ENCODE measurements at regions not wholly inside any gene's neighbourhood (a gene's known extent, or its start where the extent isn't known, plus 50 kb on each side); places are given as distances from the start of the nearest gene placed in this dataset.

DNA sequence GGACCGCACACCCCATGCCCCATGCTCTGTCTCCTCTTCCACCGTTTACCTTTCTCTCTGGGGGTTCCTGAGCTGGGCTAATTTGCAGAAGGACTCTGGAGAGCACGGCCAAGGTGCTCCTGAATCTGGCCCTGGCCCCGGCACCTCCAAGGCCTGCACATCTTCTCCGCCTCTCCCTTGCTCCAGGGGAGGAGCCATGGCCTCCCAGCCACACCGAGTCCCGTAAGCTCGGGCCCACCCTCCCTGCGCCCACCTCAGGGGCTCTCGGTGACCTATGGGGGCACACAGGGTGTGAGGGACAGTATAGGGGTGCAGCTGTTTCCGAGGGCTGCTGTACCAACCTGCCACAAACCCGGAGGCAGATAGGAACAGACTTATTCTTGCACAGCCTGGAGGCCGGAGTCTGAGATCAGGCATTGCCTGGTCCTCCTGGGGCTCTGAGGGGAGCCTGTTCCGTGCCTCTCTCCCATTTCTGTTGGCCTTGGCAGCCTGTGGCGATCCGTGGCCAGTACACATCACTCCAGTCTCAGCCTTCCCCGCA lies 127.3 kb upstream of the GPC1 start:
- Histone ChIP-seq H3K9me3 (no peaks in the 10 kb centered on the region), H3K36me3 (no peaks in the 10 kb centered on the region), H3K4me1 (no peaks in the 10 kb centered on the region), H3K27me3 (no peaks in the 10 kb centered on the region), H3K4me3 (no peak overlapping the region), H3K27ac (no peak overlapping the region)
- WGBS, 2 donors (ENCODE audit: low coverage in 1 of 2): 80 to 87% methylated on average over 4 to 17 of the region's 17 CpGs
- in situ Hi-C loops (cut with MboI; ENCODE audit: low pct_ligation_motif_present in 1 of 4, low pct_unique_long_range_greater_than_20kb in 1 of 4, low sequenced_read_pairs in 3 of 4) (no loop called here), intact Hi-C loops (cut with DNase I; ENCODE audit: low total_unique reads) (no loop called here)
- no peak for TF ChIP-seq POLR2A (IDR thresholded peaks at IDR 0.05)
- no peak for TF ChIP-seq POLR2AphosphoS5 (IDR thresholded peaks at IDR 0.05)
- no peak for TF ChIP-seq CTCF (IDR thresholded peaks at IDR 0.05)
- TF ChIP-seq EP300 (IDR thresholded peaks at IDR 0.05; ENCODE audit: low read depth): no peak
- no peak for DNase-seq

DNA sequence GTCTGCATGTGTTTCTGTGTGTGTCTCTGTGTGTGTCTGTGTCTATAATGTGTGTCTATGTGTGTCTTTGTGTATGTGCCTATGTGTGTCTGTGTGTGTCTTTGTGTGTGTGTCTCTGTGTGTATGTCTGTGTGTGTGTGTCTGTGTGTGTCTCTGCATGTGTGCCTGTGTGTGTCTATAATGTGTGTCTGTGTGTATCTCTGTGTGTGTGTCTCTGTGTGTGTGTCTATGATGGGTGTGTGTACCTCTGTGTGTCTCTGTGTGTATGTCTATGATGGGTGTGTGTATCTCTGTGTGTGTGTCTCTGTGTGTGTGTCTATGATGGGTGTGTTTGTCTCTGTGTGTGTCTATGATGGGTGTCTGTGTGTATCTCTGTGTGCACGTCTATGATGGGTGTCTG lies 126.2 kb upstream of the GPC1 start:
- Histone ChIP-seq H3K27ac (no peak overlapping the region), H3K27me3 (no peaks in the 10 kb centered on the region), H3K4me3 (no peak overlapping the region), H3K36me3 (no peaks in the 10 kb centered on the region), H3K4me1 (no peaks in the 10 kb centered on the region), H3K9me3 (no peaks in the 10 kb centered on the region)
- intact Hi-C loops (cut with DNase I; ENCODE audit: low total_unique reads): no loop called here
- DNase-seq: no peak
- in situ Hi-C loops (cut with MboI; ENCODE audit: low pct_ligation_motif_present in 1 of 4, low pct_unique_long_range_greater_than_20kb in 1 of 4, low sequenced_read_pairs in 3 of 4): no loop called here
- WGBS, 2 donors (ENCODE audit: low coverage in 1 of 2): 75% methylated on average over 1 of the region's 1 CpG; no CpG with 5 or more reads in 1 of the 2 donors
- TF ChIP-seq EP300 (IDR thresholded peaks at IDR 0.05; ENCODE audit: low read depth): no peak
- no peak for TF ChIP-seq CTCF (IDR thresholded peaks at IDR 0.05)
- no peak for TF ChIP-seq POLR2A (IDR thresholded peaks at IDR 0.05)
- no peak for TF ChIP-seq POLR2AphosphoS5 (IDR thresholded peaks at IDR 0.05)

DNA sequence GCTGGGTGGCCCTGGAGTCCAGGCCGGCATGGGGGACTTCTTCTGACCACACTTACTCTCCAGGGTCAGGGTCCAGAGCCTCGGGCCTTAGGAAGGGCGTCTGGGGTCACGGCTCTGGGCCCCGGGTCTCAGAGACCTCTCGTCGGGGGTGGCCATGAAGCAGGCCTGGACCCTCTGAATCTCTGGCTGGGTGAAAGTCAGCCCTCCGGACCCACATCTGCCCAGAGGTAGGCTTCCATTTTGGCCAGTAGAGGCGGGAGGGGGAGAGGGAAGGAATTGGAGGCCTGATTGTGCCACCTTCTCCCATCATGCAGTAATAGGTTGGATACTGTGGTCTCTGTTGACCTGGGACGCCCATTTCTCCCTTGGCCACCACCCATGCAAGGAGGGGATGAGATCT lies 125.3 kb upstream of the GPC1 start:
- Histone ChIP-seq H3K27ac (no peak overlapping the region), H3K4me1 (no peaks in the 10 kb centered on the region), H3K27me3 (no peaks in the 10 kb centered on the region), H3K36me3 (no peaks in the 10 kb centered on the region), H3K9me3 (no peaks in the 10 kb centered on the region), H3K4me3 (no peak overlapping the region)
- intact Hi-C loops (cut with DNase I; ENCODE audit: low total_unique reads): no loop called here
- TF ChIP-seq POLR2A (IDR thresholded peaks at IDR 0.05) (no peak), POLR2AphosphoS5 (IDR thresholded peaks at IDR 0.05) (no peak), EP300 (IDR thresholded peaks at IDR 0.05; ENCODE audit: low read depth) (no peak)
- 87% methylated on average over 10 of the region's 10 CpGs; no CpG with 5 or more reads in 1 of the 2 donors for WGBS, 2 donors (ENCODE audit: low coverage in 1 of 2)
- in situ Hi-C loops (cut with MboI; ENCODE audit: low pct_ligation_motif_present in 1 of 4, low pct_unique_long_range_greater_than_20kb in 1 of 4, low sequenced_read_pairs in 3 of 4): no loop called here
- DNase-seq: no peak

- in situ Hi-C loops (cut with MboI; ENCODE audit: low pct_ligation_motif_present in 1 of 4, low pct_unique_long_range_greater_than_20kb in 1 of 4, low sequenced_read_pairs in 3 of 4) (no loop called here), intact Hi-C loops (cut with DNase I; ENCODE audit: low total_unique reads) (no loop called here)
- H3K27me3 ChIP-seq: no peaks in the 10 kb centered on the region
- 91% methylated on average over 6 to 9 of the region's 9 CpGs for WGBS, 2 donors (ENCODE audit: low coverage in 1 of 2)
- no peak overlapping the region for H3K27ac ChIP-seq
- no peaks in the 10 kb centered on the region for H3K36me3 ChIP-seq
- no peaks in the 10 kb centered on the region for H3K4me1 ChIP-seq
- H3K9me3 ChIP-seq: no peaks in the 10 kb centered on the region
- TF ChIP-seq POLR2AphosphoS5 (IDR thresholded peaks at IDR 0.05) (no peak), CTCF (IDR thresholded peaks at IDR 0.05) (no peak), POLR2A (IDR thresholded peaks at IDR 0.05) (no peak), EP300 (IDR thresholded peaks at IDR 0.05; ENCODE audit: low read depth) (no peak)
- no peak overlapping the region for H3K4me3 ChIP-seq
- no peak for DNase-seq
These were observed 124.8 kb upstream of the GPC1 start for GRCh38 chr2:240310645-240311044.

GRCh38 chr2:240311821-240312220 lies 123.6 kb upstream of the GPC1 start:
- in situ Hi-C loops (cut with MboI; ENCODE audit: low pct_ligation_motif_present in 1 of 4, low pct_unique_long_range_greater_than_20kb in 1 of 4, low sequenced_read_pairs in 3 of 4): no loop called here
- Histone ChIP-seq H3K9me3 (no peaks in the 10 kb centered on the region), H3K36me3 (no peaks in the 10 kb centered on the region), H3K27ac (no peak overlapping the region), H3K27me3 (no peaks in the 10 kb centered on the region), H3K4me1 (no peaks in the 10 kb centered on the region), H3K4me3 (no peak overlapping the region)
- DNase-seq: no peak
- intact Hi-C loops (cut with DNase I; ENCODE audit: low total_unique reads): no loop called here
- TF ChIP-seq POLR2AphosphoS5 (IDR thresholded peaks at IDR 0.05) (no peak), POLR2A (IDR thresholded peaks at IDR 0.05) (no peak), CTCF (IDR thresholded peaks at IDR 0.05) (no peak), EP300 (IDR thresholded peaks at IDR 0.05; ENCODE audit: low read depth) (no peak)
- WGBS, 2 donors (ENCODE audit: low coverage in 1 of 2): 78 to 90% methylated on average over 2 to 6 of the region's 6 CpGs
